HG02973 (cell line): ENCODE measurements at regions not wholly inside any gene's neighbourhood (a gene's known extent, or its start where the extent isn't known, plus 50 kb on each side); places are given as distances from the start of the nearest gene placed in this dataset.
"Not testable (repeated sequence)": the region's sequence is repeated elsewhere in the genome, so short reads cannot be mapped to it uniquely, and the experiment has no call there.

Experiments
- ATAC-seq: cut with Tn5 transposase; IDR thresholded peaks from one replicate; pipeline ENCODE4 v1.9.1; 2021; ENCODE audit warnings: moderate library complexity; ENCODE audit not compliant: unreplicated experiment

- no peak for ATAC-seq
Observed at GRCh38 chr11:109668973-109669634, 247.1 kb downstream of the C11orf87 start.

- no peak for ATAC-seq
Observed at GRCh38 chr11:109677231-109677630, 255.2 kb downstream of the C11orf87 start.

DNA sequence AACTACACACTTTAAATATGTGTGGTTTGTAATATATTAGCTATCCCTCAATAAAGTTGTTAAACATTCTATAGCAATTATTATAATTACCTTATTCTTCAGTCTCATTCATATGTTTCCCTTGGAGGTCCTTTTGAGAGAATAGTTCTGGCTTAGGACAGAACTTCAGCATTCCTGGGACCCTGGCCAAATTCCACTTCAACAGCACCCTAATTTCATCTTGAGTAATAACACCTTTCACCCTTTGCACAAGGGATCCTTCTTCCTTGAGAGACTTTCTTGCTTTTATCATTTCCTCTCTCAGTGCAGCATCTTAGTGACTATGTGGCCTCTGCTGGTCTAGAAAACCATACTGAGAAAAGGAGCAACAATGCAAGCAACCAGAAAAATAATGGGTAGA lies 255.9 kb downstream of the C11orf87 start:
- ATAC-seq: no peak

GRCh38 chr11:109680127-109680526 lies 258.1 kb downstream of the C11orf87 start:
- no peak for ATAC-seq

GRCh38 chr11:109682788-109683187 lies 260.8 kb downstream of the C11orf87 start:
- not testable (repeated sequence) for ATAC-seq

DNA sequence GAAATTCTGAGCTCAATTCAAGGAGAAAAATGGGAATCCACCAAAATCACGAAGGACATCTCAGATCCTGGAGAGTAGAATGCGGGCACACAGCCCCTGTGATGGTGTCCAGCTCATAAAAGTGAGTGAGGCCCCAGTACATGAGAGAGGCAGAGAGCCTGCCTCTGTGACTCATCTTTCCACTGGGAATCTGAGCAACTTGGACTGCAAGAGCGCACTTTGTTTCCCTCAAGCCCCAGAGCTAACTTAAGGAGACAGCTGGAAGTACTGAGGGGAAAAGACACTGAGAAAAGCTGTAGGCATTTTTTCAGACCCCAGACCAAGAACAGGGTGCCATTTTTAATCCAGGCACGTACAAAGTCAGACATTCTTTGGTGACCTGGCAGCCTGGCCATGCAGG lies 273.7 kb downstream of the C11orf87 start:
- no peak for ATAC-seq

DNA sequence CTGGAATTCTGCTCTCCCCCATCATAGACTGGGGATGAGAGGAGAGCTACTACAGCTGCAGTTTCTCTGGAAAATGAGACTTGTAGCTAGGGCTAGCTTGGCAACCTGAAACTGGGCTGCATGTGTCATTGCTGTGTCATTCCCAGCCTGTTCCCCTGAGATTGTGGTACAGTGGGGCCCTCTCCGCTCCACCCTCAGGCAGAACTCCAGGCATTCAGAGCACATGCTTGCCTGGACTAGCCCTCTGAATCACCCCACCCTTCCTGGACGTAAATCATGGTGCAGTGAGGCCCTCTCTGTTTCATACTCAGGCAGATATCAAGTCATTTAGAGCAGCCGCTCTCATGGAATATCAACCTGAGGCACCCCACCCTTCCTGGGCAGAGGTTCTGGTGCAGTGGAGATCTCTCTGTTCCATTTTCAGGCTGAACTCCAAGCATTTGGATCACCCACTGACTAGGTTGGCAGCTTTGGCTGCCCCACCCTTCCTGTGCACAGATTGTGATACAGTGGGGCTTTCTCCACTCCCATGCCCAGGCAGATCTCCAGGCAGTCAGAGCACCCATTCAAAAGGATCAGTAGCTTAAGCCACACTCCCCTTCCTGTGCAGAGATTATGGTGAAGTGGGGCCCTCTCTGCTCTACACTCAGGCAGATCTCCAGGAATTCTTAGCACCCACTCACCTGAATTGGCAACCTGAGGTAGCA lies 274.4 kb downstream of the C11orf87 start:
- ATAC-seq: no peak

GRCh38 chr11:109697140-109697843 lies 275.3 kb downstream of the C11orf87 start:
- ATAC-seq: peak; percentile 98

DNA sequence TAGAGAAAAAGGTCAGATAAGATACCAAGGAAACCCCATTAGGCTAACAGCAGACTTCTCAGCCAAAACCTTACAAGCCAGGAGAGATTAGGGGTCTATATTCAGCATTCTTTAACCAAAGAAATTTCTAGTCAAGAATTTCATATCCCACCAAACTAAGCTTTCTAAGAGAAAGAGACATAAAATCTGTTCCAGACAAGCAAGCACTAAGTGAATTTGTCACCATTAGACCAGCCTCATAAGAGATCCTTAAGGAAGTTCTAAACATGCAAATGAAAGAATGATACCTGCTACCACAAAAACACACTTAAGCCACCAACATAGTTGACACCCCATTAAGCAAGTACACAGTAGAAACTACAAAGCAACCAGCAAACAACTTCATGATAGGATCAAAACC lies 276.2 kb downstream of the C11orf87 start:
- ATAC-seq: no peak

- ATAC-seq: no peak
Observed at GRCh38 chr11:109704432-109704831, 282.4 kb downstream of the C11orf87 start.

DNA sequence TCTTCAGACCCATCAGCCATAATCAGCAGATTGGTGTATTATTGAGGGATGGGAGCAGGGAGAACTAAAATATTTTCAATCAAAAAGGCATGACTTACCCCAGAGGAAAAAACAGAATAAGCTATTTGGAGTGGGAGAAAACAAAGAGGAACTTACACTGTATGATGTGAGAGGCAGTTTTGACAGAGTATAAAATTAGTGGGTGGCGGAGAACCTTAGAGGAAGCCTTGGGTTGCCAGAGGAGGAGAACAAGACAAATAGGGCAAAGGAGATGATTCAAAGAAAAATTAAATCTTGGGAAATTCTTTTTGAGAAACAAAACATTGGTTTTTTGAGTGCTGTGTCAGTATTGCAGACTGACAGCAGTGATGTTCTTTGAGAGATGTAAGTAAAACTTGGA lies 285.0 kb downstream of the C11orf87 start:
- no peak for ATAC-seq

GRCh38 chr11:109707411-109707810 lies 285.4 kb downstream of the C11orf87 start:
- ATAC-seq: no peak

- no peak for ATAC-seq
Observed at GRCh38 chr11:109708184-109708583, 286.2 kb downstream of the C11orf87 start.

DNA sequence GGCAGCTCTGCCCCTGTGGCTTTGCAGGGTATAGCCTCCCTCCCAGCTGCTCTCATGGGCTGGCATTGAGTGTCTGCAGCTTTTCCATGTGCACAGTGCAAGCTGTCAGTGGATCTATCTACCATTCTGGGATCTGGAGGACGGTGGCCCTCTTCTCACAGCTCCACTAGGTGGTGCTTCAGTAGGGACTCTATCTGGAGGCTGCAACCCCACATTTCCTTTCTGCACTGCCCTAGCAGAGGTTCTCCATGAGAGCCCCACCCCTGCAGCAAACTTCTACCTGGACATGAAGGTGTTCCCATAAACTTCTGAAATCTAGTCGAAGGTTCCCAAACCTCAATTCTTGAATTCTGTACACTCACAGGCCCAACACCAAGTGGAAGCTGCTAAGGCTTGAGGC lies 292.5 kb downstream of the C11orf87 start:
- ATAC-seq: not testable (repeated sequence)

DNA sequence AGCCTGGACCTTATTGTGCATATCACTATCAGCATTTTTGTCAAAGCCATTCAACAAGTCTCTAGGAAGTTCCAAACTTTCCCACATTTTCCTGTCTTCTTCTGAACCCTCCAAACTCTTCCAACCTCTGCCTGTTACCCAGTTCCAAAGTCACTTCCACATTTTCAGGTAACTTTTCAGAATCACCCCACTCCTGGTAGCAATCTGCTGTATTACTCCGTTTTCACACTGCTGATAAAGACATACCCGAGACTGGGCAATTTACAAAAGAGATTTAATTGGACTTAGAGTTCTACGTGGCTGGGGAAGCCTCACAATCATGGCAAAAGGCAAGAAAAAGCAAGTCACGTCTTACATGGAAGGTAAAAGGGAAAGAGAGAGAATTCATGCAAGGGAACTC lies 293.4 kb downstream of the C11orf87 start:
- not testable (repeated sequence) for ATAC-seq

GRCh38 chr11:109726061-109726460 lies 304.1 kb downstream of the C11orf87 start:
- ATAC-seq: no peak

DNA sequence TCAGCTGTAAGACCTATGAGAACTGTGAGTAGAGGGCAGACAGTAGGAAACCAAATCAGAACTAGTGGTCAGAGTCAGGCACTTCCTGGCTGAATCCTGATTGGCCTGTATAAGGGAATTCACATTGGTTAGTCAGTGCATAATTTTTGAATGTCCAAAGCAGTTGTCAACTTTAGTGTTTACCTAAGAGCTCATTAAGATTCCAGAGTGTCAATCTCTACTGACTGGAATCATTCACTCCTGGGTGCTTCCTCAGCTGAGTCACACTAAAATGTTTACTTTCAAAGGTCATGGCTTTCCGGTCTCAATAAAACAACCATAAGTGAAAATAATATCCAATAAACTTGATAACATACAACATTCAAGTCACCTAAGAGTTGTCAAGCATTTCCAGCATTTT lies 306.1 kb downstream of the C11orf87 start:
- ATAC-seq: no peak

- no peak for ATAC-seq
Observed at GRCh38 chr11:109729761-109730160, 307.8 kb downstream of the C11orf87 start.

DNA sequence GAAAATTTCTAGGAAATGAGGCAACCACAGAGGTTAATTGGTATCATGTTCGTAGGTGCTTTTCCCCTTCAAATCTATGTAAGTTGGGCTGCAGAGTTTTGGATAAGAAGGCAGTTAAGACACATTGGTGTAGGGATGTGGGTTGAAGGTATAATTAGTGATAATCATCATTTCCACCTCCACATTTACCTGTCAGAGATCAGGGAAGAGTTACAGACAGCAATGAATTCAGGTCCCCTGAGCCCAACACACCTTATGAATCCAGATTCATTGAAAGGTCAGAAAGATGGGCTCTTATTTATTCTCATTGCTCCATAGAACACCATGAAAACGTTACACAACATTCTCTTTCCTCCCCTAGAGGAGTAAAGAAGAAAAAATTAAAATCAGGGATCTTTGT lies 308.7 kb downstream of the C11orf87 start:
- ATAC-seq: no peak

DNA sequence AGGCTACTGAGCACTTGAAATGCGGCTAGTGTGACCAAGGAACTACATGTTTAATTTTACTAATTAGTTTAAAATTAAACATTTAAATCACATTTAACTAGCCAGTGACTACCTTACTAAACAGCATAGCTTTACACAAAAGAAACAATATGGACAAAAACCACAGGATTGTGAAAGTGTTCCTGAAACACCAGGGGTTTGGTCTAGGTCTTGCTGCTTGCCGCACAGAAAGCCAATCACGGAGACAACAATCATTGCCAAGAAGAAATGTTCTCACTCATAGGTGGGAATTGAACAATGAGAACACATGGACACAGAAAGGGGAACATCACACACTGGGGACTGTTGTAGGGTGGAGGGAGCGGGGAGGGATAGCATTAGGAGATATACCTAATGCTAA lies 309.5 kb downstream of the C11orf87 start:
- ATAC-seq: no peak

- no peak for ATAC-seq
Observed at GRCh38 chr11:109733245-109733644, 311.3 kb downstream of the C11orf87 start.

DNA sequence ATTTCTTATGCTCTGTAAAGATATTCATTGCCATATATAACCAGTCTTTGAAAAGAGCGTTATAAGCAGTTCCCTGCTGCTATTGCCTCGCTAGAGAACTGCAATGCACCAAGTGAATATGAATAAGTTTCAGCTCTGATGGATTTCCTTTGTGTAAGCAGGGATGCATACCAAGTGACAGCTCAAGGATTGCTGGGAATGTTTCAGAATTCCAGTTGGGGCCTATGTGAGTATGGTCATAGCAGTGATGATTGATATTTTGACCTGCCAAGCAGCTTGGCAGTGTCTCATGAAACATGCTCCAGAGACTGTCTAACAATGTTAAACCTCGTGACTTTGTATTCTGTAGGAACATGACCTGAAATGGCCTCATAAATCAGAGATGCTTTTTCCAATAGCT lies 312.6 kb downstream of the C11orf87 start:
- no peak for ATAC-seq
